HAP-1 (cell line): ENCODE measurements at regions not wholly inside any gene's neighbourhood (a gene's known extent, or its start where the extent isn't known, plus 50 kb on each side); places are given as distances from the start of the nearest gene placed in this dataset.

Source experiments
- DNase-seq, 2 experiments: peaks; one replicate each; pipeline ENCODE4 v3.0.0-alpha.2; 2016 to 2020; ENCODE audit warnings: low spot score in 2 of 2
- H3K27me3 ChIP-seq: fragments of 250-450 bp; sonication (Bioruptor Pico); 2 replicates; pipeline ENCODE4 v1.5.1; 2020; ENCODE audit warnings: low read depth, mild to moderate bottlenecking, moderate library complexity
- H3K36me3 ChIP-seq: fragments of 250-450 bp; sonication (Bioruptor Pico); replicated peaks from 2 replicates; pipeline ENCODE4 v1.5.1; 2020; ENCODE audit warnings: mild to moderate bottlenecking
- H3K4me1 ChIP-seq: fragments of 250-450 bp; sonication (Bioruptor Pico); 2 replicates; pipeline ENCODE4 v1.5.1; 2020; ENCODE audit warnings: mild to moderate bottlenecking
- H3K4me3 ChIP-seq: fragments of 250-450 bp; sonication (Bioruptor Pico); 2 replicates; pipeline ENCODE4 v1.5.1; 2020; ENCODE audit warnings: mild to moderate bottlenecking, moderate library complexity
- H3K9me3 ChIP-seq: fragments of 250-450 bp; sonication (Bioruptor Pico); 2 replicates; pipeline ENCODE4 v1.5.1; 2020; ENCODE audit warnings: mild to moderate bottlenecking, moderate library complexity
- in situ Hi-C: fragments of 300-500 bp; cut with MboI; formaldehyde crosslinking; loops from 3 replicates; pipeline ENCODE4 v1.14.3; 2020; ENCODE audit warnings: low sequenced_read_pairs, inconsistent platforms, mixed read lengths

DNA sequence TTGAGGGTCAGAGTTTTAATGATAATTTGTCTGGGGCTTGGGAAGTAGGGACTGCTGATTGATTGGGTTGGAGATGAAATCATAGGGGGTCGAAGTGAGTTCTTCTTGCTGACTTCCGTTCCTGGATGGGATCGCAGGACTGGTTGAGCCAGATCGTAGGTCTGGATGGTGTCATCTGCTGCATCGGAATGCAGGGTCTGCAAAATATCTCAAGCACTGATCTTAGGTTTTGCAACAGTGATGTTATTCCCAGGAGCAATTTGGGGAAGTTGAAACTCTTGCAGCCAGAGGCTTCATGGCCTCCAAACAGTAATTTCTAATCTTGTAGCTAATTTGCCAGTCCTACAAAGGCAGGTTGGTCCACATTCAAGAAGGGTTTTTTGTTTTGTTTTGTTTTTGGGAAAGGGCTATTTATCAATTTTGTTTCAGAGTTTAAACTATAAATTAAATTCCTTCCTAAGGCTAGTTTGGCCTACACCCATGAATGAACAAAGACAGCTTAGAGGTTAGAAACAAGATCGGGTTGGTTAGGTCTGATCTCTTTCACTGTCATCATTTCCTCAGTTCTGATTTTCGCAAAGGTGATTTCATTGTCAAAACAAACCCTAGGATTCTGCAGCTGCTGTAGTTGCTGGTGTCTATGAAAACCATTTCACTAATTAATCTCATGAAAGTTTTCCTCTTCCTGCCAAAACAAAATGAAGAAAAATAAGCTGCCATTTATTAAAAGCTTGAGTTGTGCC, 388.0 kb downstream of the TMEM232 start:
- in situ Hi-C loops: no loop called here
- H3K4me3 ChIP-seq: no peak overlapping the region
- no peaks in the 10 kb centered on the region for H3K36me3 ChIP-seq
- no peaks in the 10 kb centered on the region for H3K9me3 ChIP-seq
- H3K4me1 ChIP-seq: no peaks in the 10 kb centered on the region
- H3K27me3 ChIP-seq: peaks cover 3% of the 10 kb centered on the region; the same call in 1 of the 2 replicates
- DNase-seq: no peak

DNA sequence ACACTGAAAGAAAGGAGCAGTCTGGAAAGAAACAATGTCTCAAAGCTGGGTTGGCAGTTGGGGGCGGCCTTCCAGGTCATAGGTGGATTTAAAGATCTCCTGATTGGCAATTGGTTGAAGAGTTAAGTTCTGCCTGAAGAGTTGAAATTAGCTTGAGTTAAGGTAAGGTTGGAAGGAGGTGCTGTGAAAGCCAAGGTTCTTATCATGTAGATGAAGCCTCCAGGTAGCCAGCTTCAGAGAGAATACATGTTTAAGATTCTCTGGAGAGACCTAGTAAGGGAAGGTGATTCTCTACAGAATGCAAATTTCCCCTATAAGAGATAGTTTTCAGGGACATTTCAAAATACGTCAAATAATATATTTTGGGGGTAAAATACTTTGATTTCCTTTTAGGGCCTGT, 387.1 kb downstream of the TMEM232 start:
- no peaks in the 10 kb centered on the region for H3K4me1 ChIP-seq
- H3K9me3 ChIP-seq: no peaks in the 10 kb centered on the region
- DNase-seq: no peak
- no peak overlapping the region for H3K4me3 ChIP-seq
- H3K27me3 ChIP-seq: peaks cover 3% of the 10 kb centered on the region; the same call in 1 of the 2 replicates
- in situ Hi-C loops: no loop called here
- no peaks in the 10 kb centered on the region for H3K36me3 ChIP-seq

DNA sequence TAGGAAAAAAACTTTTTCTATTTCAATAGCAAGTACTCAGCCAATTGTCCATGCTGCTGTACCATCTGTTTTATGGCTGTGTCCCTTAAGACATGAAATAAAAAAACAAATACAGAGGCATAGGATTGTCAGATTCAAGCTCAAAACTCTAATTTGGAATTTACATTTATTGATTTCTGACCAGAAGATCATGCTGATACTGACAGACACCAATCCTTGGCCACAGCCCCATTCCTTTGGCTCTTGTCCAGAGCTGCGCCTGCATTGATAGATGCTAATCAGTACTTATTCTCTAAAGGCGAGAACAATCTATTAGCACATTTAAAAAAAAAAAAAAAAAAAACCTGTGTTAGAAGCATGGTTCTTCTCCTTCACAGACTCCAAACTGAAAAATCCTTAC, 384.6 kb downstream of the TMEM232 start:
- no peak for DNase-seq
- H3K27me3 ChIP-seq: peaks cover 3% of the 10 kb centered on the region; the same call in 1 of the 2 replicates
- no peaks in the 10 kb centered on the region for H3K4me1 ChIP-seq
- no peak overlapping the region for H3K4me3 ChIP-seq
- no peaks in the 10 kb centered on the region for H3K9me3 ChIP-seq
- in situ Hi-C loops: no loop called here
- no peaks in the 10 kb centered on the region for H3K36me3 ChIP-seq

DNA sequence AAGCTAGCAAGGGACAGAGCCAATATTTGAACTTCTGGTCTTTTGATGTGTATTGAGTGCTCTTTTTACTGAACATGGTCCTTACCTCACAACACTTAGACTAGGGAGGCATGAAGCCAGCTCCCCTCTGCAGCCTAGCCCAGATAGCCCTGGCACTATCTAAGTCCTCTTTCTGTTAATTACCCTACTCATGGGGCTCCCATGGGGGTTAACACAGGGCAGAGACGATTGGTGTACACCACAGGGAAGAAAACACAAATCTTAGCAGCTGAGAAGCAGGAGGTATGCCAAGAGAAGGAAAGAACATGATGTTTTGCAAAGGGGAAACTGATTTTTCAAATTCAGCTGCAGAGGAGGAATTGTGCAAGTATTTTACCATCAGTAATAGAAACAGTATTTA, 383.8 kb downstream of the TMEM232 start:
- DNase-seq: no peak
- H3K9me3 ChIP-seq: no peaks in the 10 kb centered on the region
- no peaks in the 10 kb centered on the region for H3K36me3 ChIP-seq
- peaks cover 3% of the 10 kb centered on the region; the same call in 1 of the 2 replicates for H3K27me3 ChIP-seq
- H3K4me1 ChIP-seq: no peaks in the 10 kb centered on the region
- in situ Hi-C loops: no loop called here
- H3K4me3 ChIP-seq: no peak overlapping the region

DNA sequence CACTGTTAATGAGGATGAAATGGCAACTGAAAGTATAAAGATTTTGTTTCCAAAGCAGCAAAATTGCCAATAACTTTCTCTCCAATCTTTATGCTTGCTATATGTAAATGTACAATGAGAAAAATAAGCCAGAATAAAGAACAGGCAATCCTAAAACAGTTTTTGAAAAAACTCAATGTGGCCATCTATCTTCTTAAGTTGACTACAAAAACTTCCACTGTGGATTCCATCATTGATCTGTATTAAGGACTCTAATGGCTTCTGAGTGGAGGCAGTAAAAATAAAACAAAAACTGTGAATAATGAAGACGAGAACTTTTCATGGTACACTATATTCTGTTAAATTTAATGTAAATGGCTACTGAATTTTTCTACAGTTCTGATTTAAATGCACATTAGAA, 382.9 kb downstream of the TMEM232 start:
- no peaks in the 10 kb centered on the region for H3K4me1 ChIP-seq
- in situ Hi-C loops: no loop called here
- H3K9me3 ChIP-seq: no peaks in the 10 kb centered on the region
- peaks cover 3% of the 10 kb centered on the region; the same call in 1 of the 2 replicates for H3K27me3 ChIP-seq
- H3K36me3 ChIP-seq: no peaks in the 10 kb centered on the region
- no peak overlapping the region for H3K4me3 ChIP-seq
- no peak for DNase-seq

DNA sequence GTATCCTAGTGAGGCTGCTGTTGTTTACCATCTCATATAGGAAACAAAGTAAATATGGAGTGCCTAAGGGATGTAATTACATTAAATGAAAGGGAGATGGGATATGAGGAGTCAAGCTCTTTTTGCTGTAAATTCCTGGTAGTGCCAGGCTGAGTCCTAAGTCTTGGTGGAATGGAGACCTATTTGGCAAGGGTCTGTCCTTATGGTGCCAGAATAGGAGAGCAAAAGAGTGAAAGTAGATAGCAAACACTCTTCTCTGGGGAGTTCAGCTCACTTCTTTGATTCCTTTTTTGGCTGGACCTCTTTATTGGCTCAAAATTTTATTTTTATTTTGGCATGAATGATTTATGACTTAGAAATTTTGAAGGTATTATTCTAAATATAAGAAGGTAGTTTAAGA, 380.8 kb downstream of the TMEM232 start:
- DNase-seq: no peak
- H3K36me3 ChIP-seq: no peaks in the 10 kb centered on the region
- H3K4me3 ChIP-seq: no peak overlapping the region
- H3K9me3 ChIP-seq: no peaks in the 10 kb centered on the region
- in situ Hi-C loops: no loop called here
- H3K27me3 ChIP-seq: no peaks in the 10 kb centered on the region
- H3K4me1 ChIP-seq: no peaks in the 10 kb centered on the region

DNA sequence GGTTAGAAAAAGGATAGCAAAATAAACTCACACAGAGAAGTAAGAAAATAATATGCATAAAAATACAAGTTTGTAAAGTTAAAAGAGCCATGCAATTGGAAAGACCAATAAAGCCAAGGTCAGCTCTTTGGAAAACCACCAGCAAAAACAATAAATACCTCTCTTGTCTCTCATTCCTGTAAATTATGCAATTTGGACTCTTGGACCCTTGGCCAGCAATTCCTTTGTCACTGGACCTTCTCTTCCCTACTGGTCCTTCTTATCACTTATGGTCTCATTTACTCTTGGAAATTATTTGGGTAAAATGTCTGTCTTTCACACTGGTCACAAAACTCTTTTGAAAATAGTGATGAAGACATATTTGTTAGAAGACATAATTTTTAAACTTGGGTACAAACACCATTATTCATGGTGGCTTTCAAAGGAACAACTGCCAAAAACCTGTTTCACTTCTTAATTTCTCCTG, 379.5 kb downstream of the TMEM232 start:
- in situ Hi-C loops: no loop called here
- Histone ChIP-seq H3K9me3 (no peaks in the 10 kb centered on the region), H3K4me3 (no peak overlapping the region), H3K4me1 (no peaks in the 10 kb centered on the region), H3K36me3 (no peaks in the 10 kb centered on the region), H3K27me3 (no peaks in the 10 kb centered on the region)
- DNase-seq: no peak

DNA sequence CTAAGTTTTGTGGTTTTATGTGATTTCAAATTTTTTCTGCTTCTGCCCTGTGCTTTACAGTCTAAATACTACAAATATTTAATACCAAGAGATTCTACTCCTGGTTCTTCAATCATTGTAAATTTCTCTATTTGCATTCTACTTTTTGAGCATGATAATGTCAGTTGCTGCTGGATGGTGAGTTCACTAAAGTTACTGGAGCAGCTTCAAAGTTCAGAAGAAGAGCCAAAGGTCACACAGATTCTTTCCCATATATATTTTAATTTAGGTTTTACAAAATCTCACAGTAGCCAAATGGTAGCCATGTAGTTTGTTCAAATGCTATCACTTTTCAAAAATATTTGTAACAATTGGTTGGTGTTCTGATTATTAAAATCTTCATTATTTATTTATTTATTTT, 378.7 kb downstream of the TMEM232 start:
- H3K4me3 ChIP-seq: no peak overlapping the region
- H3K9me3 ChIP-seq: no peaks in the 10 kb centered on the region
- no peaks in the 10 kb centered on the region for H3K4me1 ChIP-seq
- in situ Hi-C loops: no loop called here
- no peak for DNase-seq
- H3K27me3 ChIP-seq: no peaks in the 10 kb centered on the region
- no peaks in the 10 kb centered on the region for H3K36me3 ChIP-seq

DNA sequence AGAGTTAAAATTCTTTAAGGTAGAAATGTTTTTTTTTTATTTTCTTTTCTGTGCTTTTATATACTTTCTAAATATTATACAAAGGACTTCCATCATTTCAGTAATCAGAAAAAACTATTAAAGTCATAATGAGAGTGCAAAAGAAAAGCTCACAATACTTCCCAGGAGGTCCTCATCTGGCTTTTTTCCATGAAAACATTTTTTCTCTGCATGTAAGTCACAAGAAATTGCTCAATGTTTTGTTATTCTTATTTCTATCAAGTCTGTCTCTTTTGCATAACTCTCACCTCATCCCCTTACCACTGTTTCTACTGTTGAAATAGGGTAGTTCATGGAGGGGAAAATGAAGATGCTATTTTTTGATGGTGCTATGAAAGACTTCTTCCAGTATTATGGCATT, 375.0 kb downstream of the TMEM232 start:
- in situ Hi-C loops: no loop called here
- Histone ChIP-seq H3K27me3 (no peaks in the 10 kb centered on the region), H3K36me3 (no peaks in the 10 kb centered on the region), H3K4me1 (no peaks in the 10 kb centered on the region), H3K4me3 (no peak overlapping the region), H3K9me3 (no peaks in the 10 kb centered on the region)
- no peak for DNase-seq

DNA sequence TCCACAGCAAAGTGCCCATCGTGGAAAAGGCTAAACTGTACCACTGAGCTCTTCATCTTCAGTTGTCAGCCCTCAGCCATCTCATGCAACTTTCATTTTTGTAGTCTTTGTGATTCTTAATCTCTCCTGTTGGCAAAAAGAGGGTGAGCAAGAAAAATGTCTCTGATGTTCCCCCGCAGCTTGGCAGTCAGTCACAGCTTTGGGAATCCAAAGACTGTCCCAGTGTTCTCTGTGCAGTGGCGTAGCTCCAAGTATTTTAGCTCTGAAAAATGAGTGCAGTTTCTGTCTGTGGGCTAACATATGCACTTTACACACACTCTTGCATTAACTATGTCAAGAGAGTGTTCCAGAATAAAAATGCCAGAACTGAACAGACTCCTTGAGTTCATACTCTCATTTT, 372.2 kb downstream of the TMEM232 start:
- DNase-seq: no peak
- no peaks in the 10 kb centered on the region for H3K27me3 ChIP-seq
- no peaks in the 10 kb centered on the region for H3K36me3 ChIP-seq
- H3K9me3 ChIP-seq: no peaks in the 10 kb centered on the region
- in situ Hi-C loops: no loop called here
- H3K4me3 ChIP-seq: no peak overlapping the region
- H3K4me1 ChIP-seq: no peaks in the 10 kb centered on the region

DNA sequence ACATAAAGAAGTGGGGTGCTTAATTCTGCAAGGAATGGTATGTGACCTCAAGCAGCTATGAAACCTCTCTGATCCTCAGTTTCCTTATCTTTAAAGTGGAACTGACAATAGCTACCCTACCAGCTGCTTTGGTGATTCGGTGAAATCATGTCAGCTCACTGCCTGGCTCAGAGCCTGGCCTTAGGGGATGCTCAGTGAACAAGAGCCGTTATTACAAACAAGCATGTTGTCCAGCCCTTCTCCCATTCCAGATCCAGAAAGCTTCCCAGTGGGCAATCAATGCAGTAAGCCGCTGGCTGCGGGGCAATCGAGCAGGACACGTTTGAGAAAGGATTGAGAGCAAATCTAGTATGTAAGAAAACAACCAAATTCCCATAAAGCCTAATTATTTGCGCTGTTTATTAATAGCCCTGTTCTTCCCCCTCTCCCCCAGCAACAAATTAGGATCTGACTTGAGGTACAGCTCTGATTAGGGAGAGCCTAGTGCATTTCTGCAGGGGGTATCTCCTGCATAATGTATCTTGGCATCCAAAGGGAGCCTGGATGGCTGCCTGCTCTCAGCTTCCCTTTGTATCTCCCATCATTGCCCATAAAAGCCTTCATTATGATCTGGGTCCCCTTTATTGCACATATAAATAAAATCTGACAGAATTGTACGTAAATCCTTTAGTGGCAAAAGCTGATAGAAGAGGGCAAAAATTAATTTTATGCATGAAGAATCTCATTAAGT, 371.4 kb downstream of the TMEM232 start:
- no peak for DNase-seq
- Histone ChIP-seq H3K4me3 (no peak overlapping the region), H3K9me3 (no peaks in the 10 kb centered on the region), H3K27me3 (no peaks in the 10 kb centered on the region), H3K4me1 (no peaks in the 10 kb centered on the region), H3K36me3 (no peaks in the 10 kb centered on the region)
- in situ Hi-C loops: no loop called here

DNA sequence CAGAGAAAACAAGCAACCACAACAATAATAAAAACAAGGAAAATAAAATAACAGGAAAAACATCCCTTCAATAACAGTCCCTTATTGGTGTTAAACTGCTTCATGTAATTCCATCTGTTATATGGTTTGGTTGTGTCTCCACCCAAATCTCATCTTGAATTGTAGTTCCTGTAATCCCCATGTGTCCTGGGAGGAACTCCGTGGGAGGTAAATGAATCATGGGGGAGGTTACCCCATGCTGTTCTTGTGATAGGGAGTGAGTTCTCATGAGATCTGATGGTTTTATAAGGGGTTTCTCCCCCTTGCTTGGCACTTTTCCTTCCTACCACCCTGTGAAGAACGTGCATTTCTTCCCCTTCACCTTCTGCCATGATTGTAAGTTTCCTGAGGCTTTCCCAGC, 369.8 kb downstream of the TMEM232 start:
- no peaks in the 10 kb centered on the region for H3K9me3 ChIP-seq
- in situ Hi-C loops: no loop called here
- no peak for DNase-seq
- no peaks in the 10 kb centered on the region for H3K4me1 ChIP-seq
- no peaks in the 10 kb centered on the region for H3K27me3 ChIP-seq
- no peak overlapping the region for H3K4me3 ChIP-seq
- H3K36me3 ChIP-seq: no peaks in the 10 kb centered on the region

DNA sequence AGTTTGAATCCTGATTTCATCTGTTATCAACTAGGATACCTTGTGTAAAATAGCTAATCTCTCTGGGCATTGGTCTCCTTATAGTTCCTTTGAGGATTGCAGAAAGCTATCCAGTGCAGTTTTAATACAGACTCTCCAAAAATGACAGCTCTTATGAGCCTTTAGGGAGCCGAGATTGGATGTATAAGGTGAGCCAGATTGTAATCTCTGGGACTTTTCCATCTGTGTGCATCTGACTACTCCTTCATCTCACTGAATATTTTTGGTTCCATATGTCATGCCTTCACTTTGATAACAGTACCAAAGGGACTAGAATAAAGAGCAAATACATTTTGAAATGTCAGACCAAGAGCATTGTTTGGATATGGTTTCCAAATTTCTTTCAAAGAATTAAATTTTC, 367.2 kb downstream of the TMEM232 start:
- no peaks in the 10 kb centered on the region for H3K36me3 ChIP-seq
- H3K27me3 ChIP-seq: no peaks in the 10 kb centered on the region
- no peak for DNase-seq
- H3K4me1 ChIP-seq: no peaks in the 10 kb centered on the region
- in situ Hi-C loops: no loop called here
- H3K9me3 ChIP-seq: no peaks in the 10 kb centered on the region
- H3K4me3 ChIP-seq: no peak overlapping the region

DNA sequence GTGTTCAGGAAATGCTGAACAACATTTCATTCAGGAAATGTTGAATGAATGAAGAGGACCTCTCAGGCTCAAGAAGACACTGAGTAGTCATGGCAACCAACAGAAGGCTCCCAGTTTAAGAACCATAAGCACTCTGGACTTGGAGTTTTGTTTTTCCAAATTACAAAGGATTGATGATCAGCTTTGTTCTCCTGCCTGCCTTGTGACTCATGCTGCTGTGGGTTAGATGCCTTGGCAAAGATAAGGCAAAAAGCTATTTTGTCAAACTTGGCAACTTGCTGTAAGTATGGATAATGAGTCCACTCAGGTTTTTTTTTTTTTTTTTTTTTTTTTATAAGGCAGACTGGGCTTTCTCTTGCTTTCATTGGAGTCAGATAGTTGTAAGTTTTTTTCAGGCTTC, 365.0 kb downstream of the TMEM232 start:
- Histone ChIP-seq H3K4me3 (no peak overlapping the region), H3K4me1 (no peaks in the 10 kb centered on the region), H3K9me3 (no peaks in the 10 kb centered on the region), H3K27me3 (no peaks in the 10 kb centered on the region), H3K36me3 (no peaks in the 10 kb centered on the region)
- in situ Hi-C loops: no loop called here
- DNase-seq: no peak
